Ammon's horn (tissue), 1 donor: ENCODE measurements at regions not wholly inside any gene's neighbourhood (a gene's known extent, or its start where the extent isn't known, plus 50 kb on each side); places are given as distances from the start of the nearest gene placed in this dataset.
"Not testable (repeated sequence)": the region's sequence is repeated elsewhere in the genome, so short reads cannot be mapped to it uniquely, and the experiment has no call there.

Source experiments
- DNase-seq: peaks from one replicate; pipeline ENCODE4 v3.0.0-alpha.2; 2016; ENCODE audit warnings: low spot score

GRCh38 chr1:5766996-5767395 lies 225.2 kb downstream of the NPHP4 start:
- DNase-seq: not testable (repeated sequence)

- no peak for DNase-seq
These were observed 226.0 kb downstream of the NPHP4 start for GRCh38 chr1:5765997-5766913.

GRCh38 chr1:5765483-5765882 lies 226.7 kb downstream of the NPHP4 start:
- DNase-seq: no peak

GRCh38 chr1:5764959-5765358 lies 227.3 kb downstream of the NPHP4 start:
- no peak for DNase-seq

GRCh38 chr1:5764464-5764863 lies 227.8 kb downstream of the NPHP4 start:
- no peak for DNase-seq

GRCh38 chr1:5763696-5764370 lies 228.4 kb downstream of the NPHP4 start:
- no peak for DNase-seq

GRCh38 chr1:5758859-5759578 lies 233.2 kb downstream of the NPHP4 start:
- DNase-seq: no peak

- no peak for DNase-seq
These were observed 234.0 kb downstream of the NPHP4 start for GRCh38 chr1:5758000-5758858.

- DNase-seq: no peak
These were observed 234.9 kb downstream of the NPHP4 start for GRCh38 chr1:5757187-5757805.

GRCh38 chr1:5756434-5757186 lies 235.6 kb downstream of the NPHP4 start:
- DNase-seq: no peak

GRCh38 chr1:5755552-5756125 lies 236.6 kb downstream of the NPHP4 start:
- no peak for DNase-seq

- DNase-seq: no peak
These were observed 237.2 kb downstream of the NPHP4 start for GRCh38 chr1:5754817-5755551.

- DNase-seq: no peak
These were observed 238.4 kb downstream of the NPHP4 start for GRCh38 chr1:5753549-5754421.

GRCh38 chr1:5752746-5753548 lies 239.3 kb downstream of the NPHP4 start:
- DNase-seq: no peak

GRCh38 chr1:5751833-5752745 lies 240.1 kb downstream of the NPHP4 start:
- no peak for DNase-seq

- DNase-seq: no peak
These were observed 241.1 kb downstream of the NPHP4 start for GRCh38 chr1:5751163-5751540.
